ENCODE measurements at regions not wholly inside any gene's neighbourhood (a gene's known extent, or its start where the extent isn't known, plus 50 kb on each side); places are given as distances from the start of the nearest gene placed in this dataset.
"Not testable (repeated sequence)": the region's sequence is repeated elsewhere in the genome, so short reads cannot be mapped to it uniquely, and the experiment has no call there.

DNA sequence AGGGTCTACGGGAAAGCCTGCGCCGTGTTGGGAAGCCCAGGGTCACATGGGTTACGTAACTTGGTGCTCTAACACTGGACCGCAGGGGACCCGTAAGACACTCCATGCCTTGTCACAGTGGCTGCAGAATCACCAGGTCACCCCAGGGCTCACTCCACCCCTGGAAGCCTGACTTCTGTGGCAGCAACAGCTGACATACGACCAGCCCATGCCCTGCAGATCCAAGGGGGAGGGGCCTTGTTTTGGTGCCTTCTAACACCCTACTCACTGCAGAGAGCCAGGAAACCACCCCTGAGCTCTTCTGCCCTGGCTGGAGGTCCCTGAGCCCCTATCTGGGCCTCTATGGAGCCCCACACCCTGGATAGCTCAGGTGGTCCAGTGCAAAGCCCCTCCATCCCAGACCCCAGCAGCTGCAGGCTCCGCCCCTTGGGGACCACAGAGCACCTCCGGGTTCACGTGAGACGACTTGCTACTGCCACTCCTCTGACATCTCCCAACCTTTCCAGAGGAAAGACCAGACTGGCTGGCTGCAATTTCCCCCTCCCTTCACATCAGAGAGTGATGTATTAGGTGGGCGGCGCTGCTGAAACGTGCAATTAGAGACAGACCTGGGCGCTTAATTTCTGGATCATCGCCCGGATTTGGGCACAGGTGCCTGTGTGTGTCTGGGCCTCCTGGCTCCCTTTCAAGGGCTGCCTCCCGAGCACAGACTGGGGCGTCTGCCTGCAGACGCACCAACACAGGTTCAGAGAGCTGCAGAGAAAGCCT, 296.6 kb upstream of the SFSWAP start:
- TF ChIP-seq POLR2A, CTCF (IDR thresholded peaks at IDR 0.05): not testable (repeated sequence)

Measured in lower leg skin (tissue), 3 donors.